ENCODE measurements at regions not wholly inside any gene's neighbourhood (a gene's known extent, or its start where the extent isn't known, plus 50 kb on each side); places are given as distances from the start of the nearest gene placed in this dataset.
"Not testable (repeated sequence)": the region's sequence is repeated elsewhere in the genome, so short reads cannot be mapped to it uniquely, and the experiment has no call there.

GRCh38 chr1:58836408-58836807 lies 52.6 kb upstream of the JUN start:
- DNase-seq (ENCODE audit: low read depth in 2 of 2): no peak

- DNase-seq (ENCODE audit: low read depth in 2 of 2): no peak
These were observed 54.0 kb upstream of the JUN start for GRCh38 chr1:58837886-58838285.

GRCh38 chr1:58839147-58839795 lies 55.4 kb upstream of the JUN start:
- no peak for DNase-seq (ENCODE audit: low read depth in 2 of 2)

GRCh38 chr1:58839846-58840835 lies 56.3 kb upstream of the JUN start:
- no peak for DNase-seq (ENCODE audit: low read depth in 2 of 2)

GRCh38 chr1:58841455-58841854 lies 57.6 kb upstream of the JUN start:
- no peak for DNase-seq (ENCODE audit: low read depth in 2 of 2)

GRCh38 chr1:58842941-58843340 lies 59.1 kb upstream of the JUN start:
- DNase-seq (ENCODE audit: low read depth in 2 of 2): no peak

GRCh38 chr1:58844176-58844575 lies 60.3 kb upstream of the JUN start:
- DNase-seq (ENCODE audit: low read depth in 2 of 2): no peak

GRCh38 chr1:58845942-58846341 lies 62.1 kb upstream of the JUN start:
- no peak for DNase-seq (ENCODE audit: low read depth in 2 of 2)

- DNase-seq (ENCODE audit: low read depth in 2 of 2): peak in 1 of 2 donors; percentile 19
These were observed 65.1 kb upstream of the JUN start for GRCh38 chr1:58848818-58849411.

GRCh38 chr1:58849551-58849950 lies 65.7 kb upstream of the JUN start:
- no peak for DNase-seq (ENCODE audit: low read depth in 2 of 2)

GRCh38 chr1:58850636-58851035 lies 66.8 kb upstream of the JUN start:
- no peak for DNase-seq (ENCODE audit: low read depth in 2 of 2)

GRCh38 chr1:58852731-58853485 lies 69.1 kb upstream of the JUN start:
- no peak for DNase-seq (ENCODE audit: low read depth in 2 of 2)

GRCh38 chr1:58854576-58854975 lies 70.7 kb upstream of the JUN start:
- no peak for DNase-seq (ENCODE audit: low read depth in 2 of 2)

GRCh38 chr1:58855274-58856165 lies 71.7 kb upstream of the JUN start:
- no peak for DNase-seq (ENCODE audit: low read depth in 2 of 2)

- not testable (repeated sequence) for DNase-seq (ENCODE audit: low read depth in 2 of 2)
These were observed 72.4 kb upstream of the JUN start for GRCh38 chr1:58856281-58856680.

GRCh38 chr1:58857680-58858673 lies 74.1 kb upstream of the JUN start:
- no peak for DNase-seq (ENCODE audit: low read depth in 2 of 2)

GRCh38 chr1:58859769-58860485 lies 76.1 kb upstream of the JUN start:
- no peak for DNase-seq (ENCODE audit: low read depth in 2 of 2)

GRCh38 chr1:58861076-58861475 lies 77.2 kb upstream of the JUN start:
- DNase-seq (ENCODE audit: low read depth in 2 of 2): no peak

- DNase-seq (ENCODE audit: low read depth in 2 of 2): no peak
These were observed 77.7 kb upstream of the JUN start for GRCh38 chr1:58861506-58861905.

Data from stimulated activated CD8-positive, alpha-beta memory T cell treated with anti-CD3 and anti-CD28 coated beads, Interleukin-15, amount 100 ng/mL, for 48 hours (primary cell).